Nephron progenitor cell (in vitro differentiated cells): ENCODE measurements at regions not wholly inside any gene's neighbourhood (a gene's known extent, or its start where the extent isn't known, plus 50 kb on each side); places are given as distances from the start of the nearest gene placed in this dataset.

Experiments
- DNase-seq: peaks from one replicate; pipeline ENCODE4 v3.0.0; 2021
- H3K27ac Mint-ChIP-seq: 2 replicates; pipeline ENCODE4 v1.8.0; 2021; ENCODE audit warnings: mild to moderate bottlenecking, moderate library complexity, mixed read lengths
- H3K27me3 Mint-ChIP-seq: 2 replicates; pipeline ENCODE4 v1.8.0; 2021; ENCODE audit warnings: mild to moderate bottlenecking, low read depth, mixed read lengths; ENCODE audit not compliant: poor library complexity
- H3K36me3 Mint-ChIP-seq: 2 replicates; pipeline ENCODE4 v1.8.0; 2021; ENCODE audit warnings: low read depth, mixed read lengths
- H3K4me1 Mint-ChIP-seq: 2 replicates; pipeline ENCODE4 v1.8.0; 2021; ENCODE audit warnings: mixed read lengths
- H3K4me3 Mint-ChIP-seq: 2 replicates; pipeline ENCODE4 v1.8.0; 2021; ENCODE audit warnings: mild to moderate bottlenecking, moderate library complexity, mixed read lengths
- H3K9me3 Mint-ChIP-seq: 2 replicates; pipeline ENCODE4 v1.8.0; 2021; ENCODE audit warnings: mild to moderate bottlenecking, moderate library complexity, mixed read lengths
- TF ChIP-seq, protein P1 (sequence below): fragments of 200-600 bp; sonication (generic); IDR thresholded peaks from 2 replicates; pipeline ENCODE4 v1.5.0; 2021; ENCODE audit warnings: antibody characterized with exemption

DNA sequence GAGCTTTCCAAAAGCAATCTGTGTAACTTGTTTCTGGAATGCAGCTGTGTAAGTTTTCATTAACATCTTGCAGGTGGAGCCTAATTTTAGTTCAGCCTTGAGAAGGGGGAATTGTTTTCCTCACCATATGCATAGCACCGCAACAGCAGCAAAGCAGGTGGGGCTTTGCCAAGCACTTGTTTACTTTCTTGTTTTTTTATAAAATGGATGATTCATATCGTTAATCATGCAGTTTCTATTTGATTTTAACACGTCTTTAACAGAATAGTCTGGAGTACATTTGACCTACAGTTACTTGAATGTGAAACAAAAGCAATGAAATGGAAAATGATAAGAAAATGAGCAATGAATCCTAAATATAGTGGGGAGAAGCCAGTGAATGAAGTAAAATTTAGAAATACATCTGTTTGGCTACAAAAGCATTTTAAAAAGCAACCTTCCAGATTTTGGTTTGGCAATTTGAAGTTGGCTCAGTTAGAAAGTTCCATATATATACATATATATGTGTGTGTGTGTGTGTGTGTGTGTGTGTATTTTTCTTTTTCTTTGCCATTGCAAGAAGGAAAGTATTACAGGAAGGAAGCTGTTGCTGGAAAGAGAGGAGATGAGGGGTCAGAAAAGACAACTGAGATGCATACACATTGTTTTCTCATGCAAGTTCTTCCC is 119.0 kb upstream of the ADGRL2 start:
- Mint-ChIP-seq H3K4me1 (peaks cover 52% of the 10 kb centered on the region), H3K27me3 (no peaks in the 10 kb centered on the region), H3K27ac (peak overlapping the region; percentile 15), H3K9me3 (peaks cover 33% of the 10 kb centered on the region), H3K36me3 (peaks cover 26% of the 10 kb centered on the region), H3K4me3 (no peak overlapping the region)
- no peak for DNase-seq
- TF ChIP-seq, protein P1, sequence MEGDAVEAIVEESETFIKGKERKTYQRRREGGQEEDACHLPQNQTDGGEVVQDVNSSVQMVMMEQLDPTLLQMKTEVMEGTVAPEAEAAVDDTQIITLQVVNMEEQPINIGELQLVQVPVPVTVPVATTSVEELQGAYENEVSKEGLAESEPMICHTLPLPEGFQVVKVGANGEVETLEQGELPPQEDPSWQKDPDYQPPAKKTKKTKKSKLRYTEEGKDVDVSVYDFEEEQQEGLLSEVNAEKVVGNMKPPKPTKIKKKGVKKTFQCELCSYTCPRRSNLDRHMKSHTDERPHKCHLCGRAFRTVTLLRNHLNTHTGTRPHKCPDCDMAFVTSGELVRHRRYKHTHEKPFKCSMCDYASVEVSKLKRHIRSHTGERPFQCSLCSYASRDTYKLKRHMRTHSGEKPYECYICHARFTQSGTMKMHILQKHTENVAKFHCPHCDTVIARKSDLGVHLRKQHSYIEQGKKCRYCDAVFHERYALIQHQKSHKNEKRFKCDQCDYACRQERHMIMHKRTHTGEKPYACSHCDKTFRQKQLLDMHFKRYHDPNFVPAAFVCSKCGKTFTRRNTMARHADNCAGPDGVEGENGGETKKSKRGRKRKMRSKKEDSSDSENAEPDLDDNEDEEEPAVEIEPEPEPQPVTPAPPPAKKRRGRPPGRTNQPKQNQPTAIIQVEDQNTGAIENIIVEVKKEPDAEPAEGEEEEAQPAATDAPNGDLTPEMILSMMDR: no peak

DNA sequence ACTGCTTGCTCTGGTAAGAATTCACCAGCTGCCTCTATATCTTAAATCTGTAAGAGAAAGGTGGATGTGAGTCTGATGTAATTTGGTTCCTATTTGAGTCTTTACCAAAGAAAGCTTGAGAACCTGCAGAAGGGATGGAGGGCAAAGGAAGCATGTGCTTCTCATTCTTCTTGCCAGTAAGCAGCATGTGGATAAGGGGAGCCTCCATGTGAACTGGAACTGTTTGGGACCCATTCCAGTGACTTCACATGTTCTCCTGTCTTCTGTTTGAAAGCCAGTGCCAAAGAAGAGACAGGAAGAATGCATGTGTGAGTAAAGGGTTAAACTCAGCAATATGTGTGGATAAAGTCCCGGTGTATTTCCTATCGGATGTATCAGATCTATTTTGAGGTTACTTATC is 119.6 kb upstream of the ADGRL2 start:
- H3K36me3 Mint-ChIP-seq: peaks cover 20% of the 10 kb centered on the region
- H3K4me3 Mint-ChIP-seq: peak overlapping the region; percentile 13
- DNase-seq: no peak
- no peaks in the 10 kb centered on the region for H3K27me3 Mint-ChIP-seq
- H3K27ac Mint-ChIP-seq: peak overlapping the region; percentile 15
- peaks cover 52% of the 10 kb centered on the region for H3K4me1 Mint-ChIP-seq
- peaks cover 27% of the 10 kb centered on the region for H3K9me3 Mint-ChIP-seq
- TF ChIP-seq, protein P1: no peak

DNA sequence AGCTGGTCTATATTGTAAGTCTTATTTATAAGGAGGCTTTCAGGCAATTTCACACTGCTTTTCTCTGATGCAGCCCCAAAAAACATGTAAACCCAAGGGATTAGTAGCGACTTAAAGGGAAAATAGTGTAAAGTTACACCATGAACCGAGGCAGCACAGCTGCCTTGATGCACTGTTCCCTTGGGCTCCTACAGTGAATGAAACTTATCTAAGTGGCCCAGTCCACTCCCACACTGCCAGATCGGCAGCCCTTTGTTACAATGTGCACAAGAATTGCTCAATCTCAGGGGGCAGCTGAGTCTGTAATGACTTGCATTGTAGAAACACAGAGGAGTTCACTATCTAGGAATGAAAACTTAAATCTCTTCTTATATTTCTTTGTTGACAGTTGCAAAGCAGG is 120.8 kb upstream of the ADGRL2 start:
- Mint-ChIP-seq H3K36me3 (peaks cover 9% of the 10 kb centered on the region), H3K27me3 (no peaks in the 10 kb centered on the region), H3K27ac (peak overlapping the region; percentile 94), H3K4me1 (peaks cover 54% of the 10 kb centered on the region), H3K4me3 (peak overlapping the region; percentile 38), H3K9me3 (peaks cover 15% of the 10 kb centered on the region)
- TF ChIP-seq, protein P1: no peak
- DNase-seq: peak; percentile 25

DNA sequence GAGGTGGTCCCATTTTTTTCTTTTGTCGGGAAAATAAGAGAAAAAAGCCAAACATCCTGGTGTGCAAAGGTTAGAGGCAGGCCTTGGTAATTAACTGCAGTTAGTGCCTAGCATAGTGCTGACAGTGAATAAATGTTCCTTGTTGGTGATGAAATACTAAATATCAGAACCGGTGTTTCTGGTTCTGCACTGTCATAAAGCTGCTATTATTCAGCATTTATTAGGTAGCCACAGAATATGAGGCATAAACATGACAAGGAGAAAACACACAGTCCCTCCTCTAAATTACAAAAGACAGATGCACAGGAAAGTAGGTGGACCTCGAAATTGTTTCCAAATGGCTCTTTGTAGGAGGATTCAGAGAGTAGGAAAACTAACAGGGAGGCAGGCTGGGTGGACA is 122.0 kb upstream of the ADGRL2 start:
- TF ChIP-seq, protein P1: no peak
- H3K36me3 Mint-ChIP-seq: no peaks in the 10 kb centered on the region
- peaks cover 63% of the 10 kb centered on the region for H3K4me1 Mint-ChIP-seq
- peak overlapping the region; percentile 94 for H3K27ac Mint-ChIP-seq
- H3K9me3 Mint-ChIP-seq: peaks cover 5% of the 10 kb centered on the region
- H3K4me3 Mint-ChIP-seq: no peak overlapping the region
- no peaks in the 10 kb centered on the region for H3K27me3 Mint-ChIP-seq
- DNase-seq: no peak

DNA sequence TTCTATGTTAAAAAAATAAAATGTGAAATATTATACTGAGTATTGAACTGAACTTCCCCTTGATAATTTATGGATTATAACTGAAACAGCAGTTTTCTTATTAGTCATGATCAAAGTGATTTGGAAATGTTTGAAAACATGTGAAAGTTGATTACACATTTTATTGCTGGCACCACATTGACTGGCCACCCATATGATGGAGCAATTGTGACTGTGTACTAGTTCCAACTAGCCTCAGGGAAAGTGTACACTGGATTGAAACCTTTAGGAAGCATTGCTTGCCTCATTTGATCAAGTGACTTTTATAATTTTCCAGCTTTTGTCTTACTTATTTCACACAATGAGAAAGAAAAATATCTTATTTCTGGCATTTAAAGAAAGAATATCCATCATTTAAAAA is 128.0 kb upstream of the ADGRL2 start:
- no peak for DNase-seq
- Mint-ChIP-seq H3K4me1 (peaks cover 22% of the 10 kb centered on the region), H3K36me3 (no peaks in the 10 kb centered on the region), H3K4me3 (no peak overlapping the region), H3K27me3 (no peaks in the 10 kb centered on the region), H3K9me3 (no peaks in the 10 kb centered on the region), H3K27ac (no peak overlapping the region)
- TF ChIP-seq, protein P1: no peak

DNA sequence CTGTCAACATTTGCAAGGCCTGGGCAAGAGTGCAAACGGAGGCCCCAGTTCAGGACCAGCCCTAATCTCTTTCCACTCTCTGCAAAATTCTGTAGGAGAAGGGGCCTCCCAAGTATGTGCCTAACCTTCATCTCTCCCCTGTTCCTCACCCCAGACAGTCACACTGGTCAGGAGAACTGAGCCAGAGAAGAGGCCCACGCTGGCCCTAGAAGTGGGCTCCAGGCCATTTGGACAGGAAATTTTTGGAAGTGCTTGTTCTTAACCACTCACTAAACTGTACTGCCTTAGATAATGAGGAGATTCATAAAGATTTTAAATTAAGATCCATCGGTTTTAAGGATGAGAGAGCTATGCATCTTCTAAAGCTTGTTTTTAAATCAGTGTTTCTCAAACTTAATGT is 129.7 kb upstream of the ADGRL2 start:
- Mint-ChIP-seq H3K4me1 (peaks cover 25% of the 10 kb centered on the region), H3K4me3 (no peak overlapping the region), H3K27me3 (no peaks in the 10 kb centered on the region), H3K27ac (no peak overlapping the region), H3K36me3 (no peaks in the 10 kb centered on the region), H3K9me3 (no peaks in the 10 kb centered on the region)
- DNase-seq: no peak
- TF ChIP-seq, protein P1: no peak
